HG03139 (cell line): ENCODE measurements at regions not wholly inside any gene's neighbourhood (a gene's known extent, or its start where the extent isn't known, plus 50 kb on each side); places are given as distances from the start of the nearest gene placed in this dataset.
"Not testable (repeated sequence)": the region's sequence is repeated elsewhere in the genome, so short reads cannot be mapped to it uniquely, and the experiment has no call there.

Experiments used
- ATAC-seq: cut with Tn5 transposase; IDR thresholded peaks from one replicate; pipeline ENCODE4 v1.9.1; 2021; ENCODE audit not compliant: unreplicated experiment

- ATAC-seq, result no peak
Measured at GRCh38 chr9:108467653-108468324, 388.0 kb downstream of the ACTL7B start.

GRCh38 chr9:108467161-108467560 is 388.6 kb downstream of the ACTL7B start:
- ATAC-seq, result no peak

GRCh38 chr9:108466304-108466703 is 389.5 kb downstream of the ACTL7B start:
- no peak for ATAC-seq

- ATAC-seq, result no peak
Measured at GRCh38 chr9:108463932-108464606, 391.7 kb downstream of the ACTL7B start.

GRCh38 chr9:108456903-108457302 is 398.9 kb downstream of the ACTL7B start:
- ATAC-seq, result no peak

GRCh38 chr9:108445431-108446071 is 410.2 kb downstream of the ACTL7B start:
- ATAC-seq, result no peak

GRCh38 chr9:108444400-108445358 is 411.1 kb downstream of the ACTL7B start:
- ATAC-seq, result no peak

GRCh38 chr9:108443741-108444140 is 412.0 kb downstream of the ACTL7B start:
- no peak for ATAC-seq

GRCh38 chr9:108443019-108443633 is 412.7 kb downstream of the ACTL7B start:
- no peak for ATAC-seq

GRCh38 chr9:108442627-108443018 is 413.2 kb downstream of the ACTL7B start:
- no peak for ATAC-seq

- ATAC-seq, result no peak
Measured at GRCh38 chr9:108441726-108442125, 414.1 kb downstream of the ACTL7B start.

GRCh38 chr9:108441251-108441650 is 414.5 kb downstream of the ACTL7B start:
- no peak for ATAC-seq

GRCh38 chr9:108439947-108440346 is 415.8 kb downstream of the ACTL7B start:
- no peak for ATAC-seq

- no peak for ATAC-seq
Measured at GRCh38 chr9:108437656-108438055, 418.1 kb downstream of the ACTL7B start.

GRCh38 chr9:108436448-108436847 is 419.3 kb downstream of the ACTL7B start:
- no peak for ATAC-seq

GRCh38 chr9:108434502-108434901 is 421.3 kb downstream of the ACTL7B start:
- no peak for ATAC-seq

- ATAC-seq, result no peak
Measured at GRCh38 chr9:108434036-108434435, 421.8 kb downstream of the ACTL7B start.

- ATAC-seq, result no peak
Measured at GRCh38 chr9:108430655-108431054, 425.1 kb downstream of the ACTL7B start.

GRCh38 chr9:108427751-108428150 is 428.0 kb downstream of the ACTL7B start:
- no peak for ATAC-seq

- not testable (repeated sequence) for ATAC-seq
Measured at GRCh38 chr9:108426421-108426940, 429.3 kb downstream of the ACTL7B start.
